Stimulated activated CD8-positive, alpha-beta memory T cell treated with anti-CD3 and anti-CD28 coated beads, Interleukin-12 subunit alpha, Interleukin-12 subunit beta, amount 100 ng/mL, for 1 hour (primary cell): ENCODE measurements at regions not wholly inside any gene's neighbourhood (a gene's known extent, or its start where the extent isn't known, plus 50 kb on each side); places are given as distances from the start of the nearest gene placed in this dataset.

Source experiments
- DNase-seq: peaks from one replicate; pipeline ENCODE4 v3.0.0-alpha.2; 2020; ENCODE audit warnings: low read depth

- no peak for DNase-seq
Observed at GRCh38 chr16:86370062-86370461, 140.3 kb upstream of the FOXF1 start.

GRCh38 chr16:86371083-86371803 is 139.1 kb upstream of the FOXF1 start:
- DNase-seq: no peak

GRCh38 chr16:86372193-86372592 is 138.1 kb upstream of the FOXF1 start:
- DNase-seq: no peak

GRCh38 chr16:86373276-86373901 is 136.9 kb upstream of the FOXF1 start:
- DNase-seq: no peak

GRCh38 chr16:86374603-86375130 is 135.7 kb upstream of the FOXF1 start:
- no peak for DNase-seq

- DNase-seq: no peak
Observed at GRCh38 chr16:86375364-86375763, 135.0 kb upstream of the FOXF1 start.

GRCh38 chr16:86375851-86376250 is 134.5 kb upstream of the FOXF1 start:
- DNase-seq: no peak

GRCh38 chr16:86376837-86377236 is 133.5 kb upstream of the FOXF1 start:
- no peak for DNase-seq

GRCh38 chr16:86377251-86378022 is 132.9 kb upstream of the FOXF1 start:
- no peak for DNase-seq

- DNase-seq: no peak
Observed at GRCh38 chr16:86378128-86378527, 132.2 kb upstream of the FOXF1 start.

GRCh38 chr16:86378831-86379504 is 131.4 kb upstream of the FOXF1 start:
- DNase-seq: no peak

- DNase-seq: no peak
Observed at GRCh38 chr16:86379505-86379846, 130.9 kb upstream of the FOXF1 start.

GRCh38 chr16:86380030-86380429 is 130.3 kb upstream of the FOXF1 start:
- no peak for DNase-seq

GRCh38 chr16:86381491-86381890 is 128.8 kb upstream of the FOXF1 start:
- no peak for DNase-seq

GRCh38 chr16:86382067-86382773 is 128.1 kb upstream of the FOXF1 start:
- no peak for DNase-seq

GRCh38 chr16:86382774-86383407 is 127.4 kb upstream of the FOXF1 start:
- no peak for DNase-seq

- DNase-seq: no peak
Observed at GRCh38 chr16:86383488-86384262, 126.7 kb upstream of the FOXF1 start.

- DNase-seq: no peak
Observed at GRCh38 chr16:86384263-86384649, 126.1 kb upstream of the FOXF1 start.

GRCh38 chr16:86384980-86385379 is 125.3 kb upstream of the FOXF1 start:
- DNase-seq: no peak
